Adrenal gland (tissue), 5 donors: ENCODE measurements at regions not wholly inside any gene's neighbourhood (a gene's known extent, or its start where the extent isn't known, plus 50 kb on each side); places are given as distances from the start of the nearest gene placed in this dataset.

ENCODE experiments used
- CTCF ChIP-seq, 6 experiments: fragments of 450-650 bp in 4 of 6; fragments of 200-600 bp in 2 of 6; sonication (generic) in 1 of 6; IDR thresholded peaks; 1 replicate in 5 of 6; 2 replicates in 1 of 6; pipeline versions ENCODE4 v1.5.1 to v1.8.0; 2016 to 2021; ENCODE audit warnings: antibody characterized with exemption in 6 of 6, mild to moderate bottlenecking in 2 of 6, moderate library complexity in 1 of 6
- POLR2A ChIP-seq, 2 donors: fragments of 450-650 bp; IDR thresholded peaks; one replicate each; pipeline ENCODE4 v1.6.1; 2017; ENCODE audit warnings: antibody characterized with exemption in 2 of 2, mild to moderate bottlenecking in 2 of 2, moderate library complexity in 1 of 2
- donor health status: DM: no; HTN: no; CAD: no.

GRCh38 chr2:59702026-59702425 lies 851.4 kb downstream of the BCL11A start:
- TF ChIP-seq CTCF (IDR thresholded peaks at IDR 0.05) (no peak), POLR2A (IDR thresholded peaks at IDR 0.05) (no peak)
